ENCODE measurements at regions not wholly inside any gene's neighbourhood (a gene's known extent, or its start where the extent isn't known, plus 50 kb on each side); places are given as distances from the start of the nearest gene placed in this dataset.
A peak's percentile ranks its signal among the peaks of the same experiment; 100 is the strongest.

GRCh38 chr13:65456150-65456912, 1773.8 kb downstream of the PCDH9 start:
- Histone ChIP-seq H3K9me3 (ENCODE audit: insufficient read depth, low read length) (no peaks in the 10 kb centered on the region), H3K27me3 (ENCODE audit: low read depth, low read length) (no peaks in the 10 kb centered on the region), H3K4me3 (ENCODE audit: low read length) (no peak overlapping the region), H3K4me1 (ENCODE audit: low read length) (0 out of 2 replicates have a peak, but pooled peaks cover 3% of the 10 kb centered on the region), H2AFZ (ENCODE audit: low read depth, low read length) (no peak overlapping the region), H3K9ac (ENCODE audit: low read length) (no peak overlapping the region), H3K79me2 (ENCODE audit: low read length) (no peaks in the 10 kb centered on the region), H3K4me2 (ENCODE audit: low read length) (no peak overlapping the region), H3K36me3 (replicated peaks; ENCODE audit: low read depth, low read length) (no peaks in the 10 kb centered on the region), H3K27ac (ENCODE audit: low read length) (no peak overlapping the region), H4K20me1 (ENCODE audit: insufficient read depth, low read length) (no peaks in the 10 kb centered on the region)
- TF ChIP-seq CTCF (IDR thresholded peaks at IDR 0.05; ENCODE audit: low read depth, low read length) (no peak), EZH2phosphoT487 (IDR thresholded peaks at IDR 0.05; ENCODE audit: low read depth) (no peak)

- H3K79me2 ChIP-seq (ENCODE audit: low read length), result no peaks in the 10 kb centered on the region
- peak overlapping the region; percentile 31 for H3K4me2 ChIP-seq (ENCODE audit: low read length)
- 0 out of 2 replicates have a peak, but pooled peaks cover 3% of the 10 kb centered on the region for H3K4me1 ChIP-seq (ENCODE audit: low read length)
- H3K27me3 ChIP-seq (ENCODE audit: low read depth, low read length), result no peaks in the 10 kb centered on the region
- H2AFZ ChIP-seq (ENCODE audit: low read depth, low read length), result peak overlapping the region; percentile 0; the same call in 1 of the 2 replicates
- H3K36me3 ChIP-seq (replicated peaks; ENCODE audit: low read depth, low read length), result no peaks in the 10 kb centered on the region
- H3K27ac ChIP-seq (ENCODE audit: low read length), result no peak overlapping the region
- H3K9ac ChIP-seq (ENCODE audit: low read length), result no peak overlapping the region
- no peaks in the 10 kb centered on the region for H3K9me3 ChIP-seq (ENCODE audit: insufficient read depth, low read length)
- no peak overlapping the region for H3K4me3 ChIP-seq (ENCODE audit: low read length)
- TF ChIP-seq CTCF (IDR thresholded peaks at IDR 0.05; ENCODE audit: low read depth, low read length), result no peak
- no peak for TF ChIP-seq EZH2phosphoT487 (IDR thresholded peaks at IDR 0.05; ENCODE audit: low read depth)
- H4K20me1 ChIP-seq (ENCODE audit: insufficient read depth, low read length), result no peaks in the 10 kb centered on the region
These were observed 1775.7 kb downstream of the PCDH9 start for GRCh38 chr13:65454403-65454802.

GRCh38 chr13:65453982-65454381, 1776.2 kb downstream of the PCDH9 start:
- Histone ChIP-seq H3K4me3 (ENCODE audit: low read length) (no peak overlapping the region), H2AFZ (ENCODE audit: low read depth, low read length) (peak overlapping the region; percentile 32; the same call in 1 of the 2 replicates), H4K20me1 (ENCODE audit: insufficient read depth, low read length) (no peaks in the 10 kb centered on the region), H3K9me3 (ENCODE audit: insufficient read depth, low read length) (no peaks in the 10 kb centered on the region), H3K27ac (ENCODE audit: low read length) (no peak overlapping the region), H3K9ac (ENCODE audit: low read length) (no peak overlapping the region), H3K36me3 (replicated peaks; ENCODE audit: low read depth, low read length) (no peaks in the 10 kb centered on the region), H3K79me2 (ENCODE audit: low read length) (no peaks in the 10 kb centered on the region), H3K27me3 (ENCODE audit: low read depth, low read length) (no peaks in the 10 kb centered on the region), H3K4me2 (ENCODE audit: low read length) (peak overlapping the region; percentile 31), H3K4me1 (ENCODE audit: low read length) (0 out of 2 replicates have a peak, but pooled peaks cover 3% of the 10 kb centered on the region)
- no peak for TF ChIP-seq EZH2phosphoT487 (IDR thresholded peaks at IDR 0.05; ENCODE audit: low read depth)
- TF ChIP-seq CTCF (IDR thresholded peaks at IDR 0.05; ENCODE audit: low read depth, low read length), result no peak

GRCh38 chr13:65445340-65445739, 1784.8 kb downstream of the PCDH9 start:
- Histone ChIP-seq H3K27me3 (ENCODE audit: low read depth, low read length) (no peaks in the 10 kb centered on the region), H3K4me1 (ENCODE audit: low read length) (peaks cover 8% of the 10 kb centered on the region), H2AFZ (ENCODE audit: low read depth, low read length) (no peak overlapping the region), H3K9me3 (ENCODE audit: insufficient read depth, low read length) (peaks cover 15% of the 10 kb centered on the region; the same call in 1 of the 2 replicates), H3K9ac (ENCODE audit: low read length) (no peak overlapping the region), H3K79me2 (ENCODE audit: low read length) (no peaks in the 10 kb centered on the region), H3K27ac (ENCODE audit: low read length) (no peak overlapping the region), H3K36me3 (replicated peaks; ENCODE audit: low read depth, low read length) (peaks cover 6% of the 10 kb centered on the region), H3K4me2 (ENCODE audit: low read length) (no peak overlapping the region), H3K4me3 (ENCODE audit: low read length) (no peak overlapping the region), H4K20me1 (ENCODE audit: insufficient read depth, low read length) (no peaks in the 10 kb centered on the region)
- TF ChIP-seq EZH2phosphoT487 (IDR thresholded peaks at IDR 0.05; ENCODE audit: low read depth) (no peak), CTCF (IDR thresholded peaks at IDR 0.05; ENCODE audit: low read depth, low read length) (no peak)
